GM19023 (cell line): ENCODE measurements at regions not wholly inside any gene's neighbourhood (a gene's known extent, or its start where the extent isn't known, plus 50 kb on each side); places are given as distances from the start of the nearest gene placed in this dataset.
"Not testable (repeated sequence)": the region's sequence is repeated elsewhere in the genome, so short reads cannot be mapped to it uniquely, and the experiment has no call there.

Experiments used
- ATAC-seq: cut with Tn5 transposase; IDR thresholded peaks from one replicate; pipeline ENCODE4 v1.9.1; 2021; ENCODE audit warnings: mild to moderate bottlenecking, moderate library complexity; ENCODE audit not compliant: unreplicated experiment

- ATAC-seq, result no peak
These were observed 952.7 kb downstream of the SLC4A3 start for GRCh38 chr2:220580113-220580512.

- ATAC-seq, result no peak
These were observed 956.3 kb downstream of the SLC4A3 start for GRCh38 chr2:220583725-220584124.

- no peak for ATAC-seq
These were observed 957.8 kb downstream of the SLC4A3 start for GRCh38 chr2:220585241-220585640.

- no peak for ATAC-seq
These were observed 959.6 kb downstream of the SLC4A3 start for GRCh38 chr2:220586980-220587530.

GRCh38 chr2:220588148-220588547 is 960.7 kb downstream of the SLC4A3 start:
- ATAC-seq, result no peak

- ATAC-seq, result no peak
These were observed 963.0 kb downstream of the SLC4A3 start for GRCh38 chr2:220590476-220590875.

GRCh38 chr2:220593526-220593925 is 966.1 kb downstream of the SLC4A3 start:
- ATAC-seq, result no peak

GRCh38 chr2:220601674-220602073 is 970.4 kb downstream of the EPHA4 start:
- no peak for ATAC-seq

- not testable (repeated sequence) for ATAC-seq
These were observed 959.1 kb downstream of the EPHA4 start for GRCh38 chr2:220613004-220613403.

GRCh38 chr2:220614064-220614463 is 958.0 kb downstream of the EPHA4 start:
- ATAC-seq, result no peak

GRCh38 chr2:220619525-220620220 is 952.4 kb downstream of the EPHA4 start:
- ATAC-seq, result no peak

GRCh38 chr2:220626603-220627002 is 945.5 kb downstream of the EPHA4 start:
- ATAC-seq, result no peak

- ATAC-seq, result no peak
These were observed 943.9 kb downstream of the EPHA4 start for GRCh38 chr2:220628252-220628651.

GRCh38 chr2:220641137-220641536 is 931.0 kb downstream of the EPHA4 start:
- ATAC-seq, result no peak

GRCh38 chr2:220646424-220646823 is 925.7 kb downstream of the EPHA4 start:
- no peak for ATAC-seq

GRCh38 chr2:220648628-220649027 is 923.5 kb downstream of the EPHA4 start:
- no peak for ATAC-seq

GRCh38 chr2:220653776-220654175 is 918.3 kb downstream of the EPHA4 start:
- ATAC-seq, result no peak

- ATAC-seq, result no peak
These were observed 917.8 kb downstream of the EPHA4 start for GRCh38 chr2:220654322-220654721.

- no peak for ATAC-seq
These were observed 911.6 kb downstream of the EPHA4 start for GRCh38 chr2:220660277-220661145.

GRCh38 chr2:220662431-220662830 is 909.7 kb downstream of the EPHA4 start:
- ATAC-seq, result no peak

GRCh38 chr2:220663065-220663464 is 909.0 kb downstream of the EPHA4 start:
- ATAC-seq, result no peak
